ENCODE measurements at regions not wholly inside any gene's neighbourhood (a gene's known extent, or its start where the extent isn't known, plus 50 kb on each side); places are given as distances from the start of the nearest gene placed in this dataset.

- TF ChIP-seq, protein P1, sequence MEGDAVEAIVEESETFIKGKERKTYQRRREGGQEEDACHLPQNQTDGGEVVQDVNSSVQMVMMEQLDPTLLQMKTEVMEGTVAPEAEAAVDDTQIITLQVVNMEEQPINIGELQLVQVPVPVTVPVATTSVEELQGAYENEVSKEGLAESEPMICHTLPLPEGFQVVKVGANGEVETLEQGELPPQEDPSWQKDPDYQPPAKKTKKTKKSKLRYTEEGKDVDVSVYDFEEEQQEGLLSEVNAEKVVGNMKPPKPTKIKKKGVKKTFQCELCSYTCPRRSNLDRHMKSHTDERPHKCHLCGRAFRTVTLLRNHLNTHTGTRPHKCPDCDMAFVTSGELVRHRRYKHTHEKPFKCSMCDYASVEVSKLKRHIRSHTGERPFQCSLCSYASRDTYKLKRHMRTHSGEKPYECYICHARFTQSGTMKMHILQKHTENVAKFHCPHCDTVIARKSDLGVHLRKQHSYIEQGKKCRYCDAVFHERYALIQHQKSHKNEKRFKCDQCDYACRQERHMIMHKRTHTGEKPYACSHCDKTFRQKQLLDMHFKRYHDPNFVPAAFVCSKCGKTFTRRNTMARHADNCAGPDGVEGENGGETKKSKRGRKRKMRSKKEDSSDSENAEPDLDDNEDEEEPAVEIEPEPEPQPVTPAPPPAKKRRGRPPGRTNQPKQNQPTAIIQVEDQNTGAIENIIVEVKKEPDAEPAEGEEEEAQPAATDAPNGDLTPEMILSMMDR (IDR thresholded peaks at IDR 0.05), result no peak
Observed at GRCh38 chr1:184301227-184301626, 85.6 kb upstream of the C1orf21 start.

GRCh38 chr1:184302346-184302745 is 84.5 kb upstream of the C1orf21 start:
- TF ChIP-seq, protein P1 (IDR thresholded peaks at IDR 0.05), result no peak

GRCh38 chr1:184310157-184310819 is 76.5 kb upstream of the C1orf21 start:
- TF ChIP-seq, protein P1 (IDR thresholded peaks at IDR 0.05), result no peak

DNA sequence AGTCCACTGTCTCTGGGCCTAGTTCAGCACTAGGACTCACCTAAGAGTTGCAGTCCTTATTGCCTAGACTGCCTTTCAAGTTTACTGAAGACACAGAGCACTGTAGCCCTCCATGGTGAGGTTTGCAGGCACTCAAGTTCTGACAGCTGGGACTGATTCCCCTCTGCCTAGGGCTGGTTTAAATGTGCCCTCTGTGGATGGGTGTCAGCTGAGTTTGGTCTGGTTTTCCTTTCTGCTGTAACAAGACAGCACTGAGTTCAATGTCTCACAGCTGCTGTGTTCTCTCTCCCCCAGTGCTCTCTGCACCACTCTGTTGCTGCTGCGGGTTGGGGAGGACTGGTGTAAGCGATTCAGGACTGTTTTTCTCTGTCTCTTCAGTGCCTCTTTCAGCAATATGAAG is 75.2 kb upstream of the C1orf21 start:
- TF ChIP-seq, protein P1 (IDR thresholded peaks at IDR 0.05), result no peak

- TF ChIP-seq, protein P1 (IDR thresholded peaks at IDR 0.05), result no peak
Observed at GRCh38 chr1:184315254-184315653, 71.6 kb upstream of the C1orf21 start.

DNA sequence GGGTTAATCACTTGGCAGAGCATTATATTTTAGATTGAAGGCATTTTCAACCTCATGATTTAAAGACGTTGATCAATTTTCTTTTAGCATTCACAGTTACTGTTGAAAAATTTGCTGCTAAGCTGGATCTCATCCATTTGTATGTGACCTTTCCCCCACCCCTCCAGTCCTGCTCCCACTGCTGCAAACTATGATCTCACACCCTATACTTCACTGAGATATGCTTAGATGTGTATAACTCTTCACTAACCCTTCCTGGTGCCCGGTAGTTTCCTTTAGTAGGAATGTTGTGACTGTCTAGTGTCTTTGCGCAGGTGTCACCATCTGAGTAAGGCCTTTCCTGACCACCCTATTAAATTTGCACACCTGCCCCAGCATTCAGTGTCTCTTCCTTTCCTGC is 67.0 kb upstream of the C1orf21 start:
- TF ChIP-seq, protein P1 (IDR thresholded peaks at IDR 0.05), result no peak

- TF ChIP-seq, protein P1 (IDR thresholded peaks at IDR 0.05), result no peak
Observed at GRCh38 chr1:184322253-184322652, 64.6 kb upstream of the C1orf21 start.

GRCh38 chr1:184324972-184325371 is 61.9 kb upstream of the C1orf21 start:
- TF ChIP-seq, protein P1 (IDR thresholded peaks at IDR 0.05), result no peak
